Parathyroid adenoma (tissue), 2 donors: ENCODE measurements at regions not wholly inside any gene's neighbourhood (a gene's known extent, or its start where the extent isn't known, plus 50 kb on each side); places are given as distances from the start of the nearest gene placed in this dataset.

Source experiments
- H2AFZ ChIP-seq: fragments of 300-600 bp; sonication (generic); one replicate; pipeline ENCODE4 v1.7.0; 2017; ENCODE audit warnings: antibody characterized with exemption, mild to moderate bottlenecking
- H3K27ac ChIP-seq: fragments of 300-600 bp; sonication (generic); one replicate; pipeline ENCODE4 v1.7.0; 2017
- H3K27me3 ChIP-seq: fragments of 300-600 bp; sonication (generic); one replicate; pipeline ENCODE4 v1.7.0; 2017; ENCODE audit warnings: low read length; ENCODE audit not compliant: control insufficient read depth, insufficient read depth
- H3K36me3 ChIP-seq: fragments of 300-600 bp; sonication (generic); one replicate; pipeline ENCODE4 v1.7.0; 2017; ENCODE audit warnings: low read length; ENCODE audit not compliant: control insufficient read depth, insufficient read depth
- H3K4me1 ChIP-seq: fragments of 300-600 bp; sonication (generic); one replicate; pipeline ENCODE4 v1.7.0; 2017; ENCODE audit warnings: control low read depth
- H3K4me2 ChIP-seq: fragments of 300-600 bp; sonication (generic); one replicate; pipeline ENCODE4 v1.7.0; 2017; ENCODE audit warnings: low read length
- H3K4me3 ChIP-seq: fragments of 300-600 bp; sonication (generic); one replicate; pipeline ENCODE4 v1.7.0; 2017; ENCODE audit warnings: low read depth, low read length
- H3K79me2 ChIP-seq: fragments of 300-600 bp; sonication (generic); one replicate; pipeline ENCODE4 v1.7.0; 2017; ENCODE audit warnings: control low read depth
- H3K9ac ChIP-seq: fragments of 300-600 bp; sonication (generic); one replicate; pipeline ENCODE4 v1.7.0; 2017; ENCODE audit warnings: mild to moderate bottlenecking
- H3K9me3 ChIP-seq: fragments of 300-600 bp; sonication (generic); one replicate; pipeline ENCODE4 v1.7.0; 2017; ENCODE audit warnings: low read length; ENCODE audit not compliant: control insufficient read depth
- TF ChIP-seq, protein P1 (sequence below): fragments of 300-600 bp; sonication (generic); IDR thresholded peaks from one replicate; pipeline ENCODE4 v1.7.0; 2017; ENCODE audit warnings: antibody characterized with exemption, mild to moderate bottlenecking
- donor health status: primary hyperparathyroidism.

DNA sequence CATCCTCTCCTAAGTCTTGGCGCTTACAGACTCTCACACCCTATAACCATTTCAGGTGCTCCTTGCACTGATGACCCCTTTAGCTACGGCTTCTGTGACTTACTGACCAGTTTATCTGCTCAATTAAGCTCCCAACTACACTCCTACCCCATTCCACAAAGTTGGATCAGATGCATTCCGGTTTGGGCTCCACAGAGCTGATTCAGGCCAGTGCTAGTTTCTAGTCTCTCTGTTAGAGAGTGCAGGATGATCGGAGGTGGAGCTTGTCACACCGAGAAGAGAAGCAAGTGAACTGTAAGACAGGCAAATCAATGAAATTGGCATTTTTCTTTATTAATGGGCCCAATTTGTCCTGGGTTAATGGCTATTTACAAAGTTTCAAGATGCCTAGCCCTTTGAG is 436.8 kb upstream of the CADM1 start:
- Histone ChIP-seq H3K4me1 (no peaks in the 10 kb centered on the region), H3K36me3 (no peaks in the 10 kb centered on the region), H3K27ac (no peak overlapping the region), H3K27me3 (no peaks in the 10 kb centered on the region), H3K9me3 (no peaks in the 10 kb centered on the region), H3K9ac (no peak overlapping the region), H3K4me3 (no peak overlapping the region), H3K79me2 (no peaks in the 10 kb centered on the region), H3K4me2 (no peak overlapping the region), H2AFZ (no peak overlapping the region)
- TF ChIP-seq, protein P1, sequence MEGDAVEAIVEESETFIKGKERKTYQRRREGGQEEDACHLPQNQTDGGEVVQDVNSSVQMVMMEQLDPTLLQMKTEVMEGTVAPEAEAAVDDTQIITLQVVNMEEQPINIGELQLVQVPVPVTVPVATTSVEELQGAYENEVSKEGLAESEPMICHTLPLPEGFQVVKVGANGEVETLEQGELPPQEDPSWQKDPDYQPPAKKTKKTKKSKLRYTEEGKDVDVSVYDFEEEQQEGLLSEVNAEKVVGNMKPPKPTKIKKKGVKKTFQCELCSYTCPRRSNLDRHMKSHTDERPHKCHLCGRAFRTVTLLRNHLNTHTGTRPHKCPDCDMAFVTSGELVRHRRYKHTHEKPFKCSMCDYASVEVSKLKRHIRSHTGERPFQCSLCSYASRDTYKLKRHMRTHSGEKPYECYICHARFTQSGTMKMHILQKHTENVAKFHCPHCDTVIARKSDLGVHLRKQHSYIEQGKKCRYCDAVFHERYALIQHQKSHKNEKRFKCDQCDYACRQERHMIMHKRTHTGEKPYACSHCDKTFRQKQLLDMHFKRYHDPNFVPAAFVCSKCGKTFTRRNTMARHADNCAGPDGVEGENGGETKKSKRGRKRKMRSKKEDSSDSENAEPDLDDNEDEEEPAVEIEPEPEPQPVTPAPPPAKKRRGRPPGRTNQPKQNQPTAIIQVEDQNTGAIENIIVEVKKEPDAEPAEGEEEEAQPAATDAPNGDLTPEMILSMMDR, result no peak

DNA sequence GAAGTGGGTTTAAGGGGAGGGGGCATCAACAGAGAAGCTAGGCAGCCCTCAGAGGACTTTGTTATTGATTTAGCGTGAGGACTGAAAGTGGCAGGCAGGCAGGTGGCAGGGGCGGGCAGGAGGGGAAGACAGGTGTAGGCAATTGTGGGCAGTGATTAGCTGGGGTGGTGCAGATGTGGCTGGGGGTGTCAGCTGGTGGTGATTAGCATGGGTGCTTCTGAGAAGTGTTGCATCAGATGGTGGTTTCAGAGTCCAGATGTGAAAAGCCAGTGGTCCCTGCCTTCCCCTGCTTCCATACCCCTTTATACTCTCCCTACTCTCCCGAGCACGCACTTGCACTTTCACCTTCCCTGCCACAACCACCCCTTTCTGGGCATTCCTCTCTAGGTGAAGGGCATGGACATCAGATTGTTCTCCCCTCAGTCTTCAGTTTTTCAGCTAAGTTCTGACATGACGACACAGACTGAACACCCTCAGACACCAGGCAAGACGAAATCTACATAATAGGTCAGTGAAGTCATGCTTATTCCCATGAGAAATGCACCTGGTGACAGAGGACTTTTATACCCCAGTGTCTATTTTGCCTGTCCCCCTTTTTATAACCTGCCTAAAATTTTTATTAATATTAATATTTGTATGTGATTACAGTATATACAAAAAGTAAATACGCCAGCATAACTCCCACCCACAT is 435.7 kb upstream of the CADM1 start:
- Histone ChIP-seq H2AFZ (no peak overlapping the region), H3K4me2 (no peak overlapping the region), H3K4me1 (no peaks in the 10 kb centered on the region), H3K27ac (no peak overlapping the region), H3K9me3 (no peaks in the 10 kb centered on the region), H3K9ac (no peak overlapping the region), H3K4me3 (no peak overlapping the region), H3K79me2 (no peaks in the 10 kb centered on the region), H3K36me3 (no peaks in the 10 kb centered on the region), H3K27me3 (no peaks in the 10 kb centered on the region)
- TF ChIP-seq, protein P1, result no peak

DNA sequence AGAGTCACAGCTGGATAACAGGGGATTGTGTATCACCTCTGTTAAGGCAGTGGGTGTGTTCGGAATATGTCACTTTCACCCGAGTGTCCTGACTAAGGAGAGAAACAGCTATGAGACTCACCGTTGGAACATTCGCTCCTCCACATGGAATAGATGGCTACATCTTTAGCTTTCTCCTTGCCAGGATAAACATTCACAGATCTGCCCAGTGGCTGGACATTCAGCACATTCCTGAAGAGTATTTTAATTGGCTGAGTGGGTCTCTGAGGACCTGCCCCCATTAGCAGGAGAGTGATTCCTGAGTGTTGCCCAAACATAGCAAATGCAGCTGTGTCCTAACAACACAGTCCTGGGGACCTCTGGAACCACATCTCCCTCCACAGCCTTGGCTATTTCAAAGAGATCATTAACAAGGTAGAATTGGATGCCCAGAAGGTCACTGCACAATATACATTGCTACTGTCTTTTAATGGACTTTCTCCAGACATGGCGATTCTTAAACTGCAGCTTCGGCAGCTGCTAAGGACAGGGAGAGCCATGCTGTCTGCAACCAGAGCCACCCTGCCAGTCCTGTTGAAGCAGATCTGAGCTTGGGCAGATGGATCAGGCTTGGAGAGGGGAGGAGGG is 435.0 kb upstream of the CADM1 start:
- Histone ChIP-seq H3K9ac (no peak overlapping the region), H3K9me3 (no peaks in the 10 kb centered on the region), H3K27ac (no peak overlapping the region), H3K4me1 (no peaks in the 10 kb centered on the region), H2AFZ (no peak overlapping the region), H3K4me3 (no peak overlapping the region), H3K79me2 (no peaks in the 10 kb centered on the region), H3K4me2 (no peak overlapping the region), H3K27me3 (no peaks in the 10 kb centered on the region), H3K36me3 (no peaks in the 10 kb centered on the region)
- TF ChIP-seq, protein P1, result no peak

DNA sequence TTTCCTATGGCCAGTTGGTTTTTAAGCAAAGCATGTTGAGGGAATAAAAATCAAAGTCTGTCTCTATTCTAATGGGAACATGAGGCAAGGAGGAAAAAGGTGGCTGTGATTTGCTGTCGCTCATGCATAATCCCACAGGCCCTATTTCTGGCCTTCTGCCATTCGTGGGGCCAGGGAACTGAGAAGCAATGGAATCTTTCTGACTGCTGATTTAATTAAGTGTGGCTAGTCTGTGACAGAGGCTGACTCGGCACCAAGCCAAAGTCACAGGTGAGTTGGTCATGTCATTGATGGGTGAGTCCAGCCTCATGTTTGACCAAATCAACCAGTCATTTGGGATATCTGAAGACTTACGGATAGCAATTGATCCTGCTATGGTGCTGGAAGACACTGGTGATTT is 429.3 kb upstream of the CADM1 start:
- Histone ChIP-seq H3K4me2 (no peak overlapping the region), H2AFZ (no peak overlapping the region), H3K79me2 (no peaks in the 10 kb centered on the region)

More for the DNA sequence above, 429.3 kb upstream of the CADM1 start:
- Histone ChIP-seq H3K4me1 (no peaks in the 10 kb centered on the region), H3K4me3 (no peak overlapping the region), H3K36me3 (no peaks in the 10 kb centered on the region), H3K9ac (no peak overlapping the region), H3K9me3 (no peaks in the 10 kb centered on the region), H3K27ac (no peak overlapping the region), H3K27me3 (no peaks in the 10 kb centered on the region)
- TF ChIP-seq, protein P1, result no peak
